ENCODE measurements at regions not wholly inside any gene's neighbourhood (a gene's known extent, or its start where the extent isn't known, plus 50 kb on each side); places are given as distances from the start of the nearest gene placed in this dataset.

- no peak for TF ChIP-seq CTCF (IDR thresholded peaks at IDR 0.05; ENCODE audit: low read depth, low read length)
- POLR2A ChIA-PET = no interaction called here
- DNase-seq (ENCODE audit: low read depth, low spot score) = no peak
Measured at GRCh38 chr14:98474900-98475299, 797.1 kb downstream of the BCL11B start.

GRCh38 chr14:98477935-98478334 is 794.1 kb downstream of the BCL11B start:
- no peaks in the 10 kb centered on the region for H3K27me3 ChIP-seq (ENCODE audit: control insufficient read depth, insufficient read depth, low read length)
- no peak for TF ChIP-seq CTCF (IDR thresholded peaks at IDR 0.05; ENCODE audit: low read depth, low read length)
- peaks cover 20% of the 10 kb centered on the region for H3K9me3 ChIP-seq (ENCODE audit: control insufficient read depth, insufficient read depth, low read length)
- ChIA-PET CTCF (no interaction called here), POLR2A (no interaction called here)
- no peak overlapping the region for H3K4me3 ChIP-seq (ENCODE audit: low read depth, low read length)
- DNase-seq (ENCODE audit: low read depth, low spot score) = no peak
- H3K27ac ChIP-seq (ENCODE audit: low read depth, low read length) = no peak overlapping the region

More at GRCh38 chr14:98474900-98475299, 797.1 kb downstream of the BCL11B start:
- Histone ChIP-seq H3K27ac (ENCODE audit: low read depth, low read length) (no peak overlapping the region), H3K9me3 (ENCODE audit: control insufficient read depth, insufficient read depth, low read length) (peaks cover 16% of the 10 kb centered on the region), H3K4me3 (ENCODE audit: low read depth, low read length) (no peak overlapping the region), H3K27me3 (ENCODE audit: control insufficient read depth, insufficient read depth, low read length) (no peaks in the 10 kb centered on the region)
- CTCF ChIA-PET = no interaction called here

GRCh38 chr14:98489115-98489514 is 782.9 kb downstream of the BCL11B start:
- POLR2A ChIA-PET = no interaction called here
- TF ChIP-seq CTCF (IDR thresholded peaks at IDR 0.05; ENCODE audit: low read depth, low read length) = no peak
- Histone ChIP-seq H3K27me3 (ENCODE audit: control insufficient read depth, insufficient read depth, low read length) (no peaks in the 10 kb centered on the region), H3K9me3 (ENCODE audit: control insufficient read depth, insufficient read depth, low read length) (peaks cover 8% of the 10 kb centered on the region; the same call in 1 of the 2 replicates), H3K4me3 (ENCODE audit: low read depth, low read length) (no peak overlapping the region), H3K27ac (ENCODE audit: low read depth, low read length) (no peak overlapping the region)
- DNase-seq (ENCODE audit: low read depth, low spot score) = no peak
- CTCF ChIA-PET = no interaction called here

GRCh38 chr14:98494582-98494981 is 777.4 kb downstream of the BCL11B start:
- no peak for DNase-seq (ENCODE audit: low read depth, low spot score)

More at GRCh38 chr14:98494582-98494981, 777.4 kb downstream of the BCL11B start:
- ChIA-PET CTCF (interaction anchor here (0.6 kb wide), 1 partner anchor 33 kb away, joined by 4 read pairs; no protein-coding TSS in a partner anchor), POLR2A (no interaction called here)
- H3K27ac ChIP-seq (ENCODE audit: low read depth, low read length) = no peak overlapping the region
- no peak for TF ChIP-seq CTCF (IDR thresholded peaks at IDR 0.05; ENCODE audit: low read depth, low read length)
- no peaks in the 10 kb centered on the region for H3K27me3 ChIP-seq (ENCODE audit: control insufficient read depth, insufficient read depth, low read length)
- peaks cover 21% of the 10 kb centered on the region for H3K9me3 ChIP-seq (ENCODE audit: control insufficient read depth, insufficient read depth, low read length)
- no peak overlapping the region for H3K4me3 ChIP-seq (ENCODE audit: low read depth, low read length)

Measured in AG04450 (cell line).